PC-3 (cell line): ENCODE measurements at regions not wholly inside any gene's neighbourhood (a gene's known extent, or its start where the extent isn't known, plus 50 kb on each side); places are given as distances from the start of the nearest gene placed in this dataset.

Experiments used
- ATAC-seq: fragments of 200-7000 bp; cut with Tn5 transposase; 2 replicates; pipeline ENCODE4 v1.9.1; 2020; ENCODE audit warnings: mild to moderate bottlenecking, moderate library complexity
- BruUV-seq: library from RNA; stranded (reverse); fragments of 400-500 nt; replicated peaks from 2 replicates; lab custom pipeline; 2021; lab: Mats Ljungman, UMichigan
- CTCF ChIA-PET: fragments of 300-600 bp; sonication (Branson Sonifier 250); formaldehyde crosslinking; loops from one replicate; lab custom pipeline; 2022; ENCODE audit warnings: antibody characterized with exemption; lab: Charles Lee
- POLR2A ChIA-PET: fragments of 300-600 bp; sonication (Branson Sonifier 250); formaldehyde crosslinking; loops from one replicate; lab custom pipeline; 2022; ENCODE audit warnings: antibody characterized with exemption; ENCODE audit not compliant: unreplicated experiment; lab: Charles Lee
- DNase-seq: peaks from one replicate; pipeline ENCODE4 v3.0.0-alpha.2; 2015
- H2AFZ ChIP-seq: fragments of 300-600 bp; sonication (generic); 2 replicates; pipeline ENCODE4 v1.6.0; 2016; ENCODE audit warnings: antibody characterized with exemption, low read length
- H3F3A ChIP-seq: fragments of 300-600 bp; sonication (generic); one replicate; pipeline ENCODE4 v1.6.0; 2017; ENCODE audit warnings: antibody characterized with exemption, low read length, control low read depth, mild to moderate bottlenecking; ENCODE audit not compliant: unreplicated experiment
- H3K27ac ChIP-seq: fragments of 300-600 bp; sonication (generic); 2 replicates; pipeline ENCODE4 v1.5.1; 2016; ENCODE audit warnings: mild to moderate bottlenecking, low read length
- H3K27me3 ChIP-seq: fragments of 300-600 bp; sonication (generic); 2 replicates; pipeline ENCODE4 v1.6.1; 2016; ENCODE audit warnings: low read length, mixed read lengths
- H3K36me3 ChIP-seq: fragments of 300-600 bp; sonication (generic); 2 replicates; pipeline ENCODE4 v1.6.1; 2016; ENCODE audit warnings: low read depth, mixed run types, low read length, mixed read lengths
- H3K4me1 ChIP-seq: fragments of 300-600 bp; sonication (generic); 2 replicates; pipeline ENCODE4 v1.5.1; 2016; ENCODE audit warnings: low read length; ENCODE audit not compliant: insufficient read depth
- H3K4me2 ChIP-seq: fragments of 300-600 bp; sonication (generic); 2 replicates; pipeline ENCODE4 v1.6.0; 2016; ENCODE audit warnings: low read length
- H3K4me3 ChIP-seq: fragments of 300-600 bp; sonication (generic); 2 replicates; pipeline ENCODE4 v1.5.1; 2016; ENCODE audit warnings: mild to moderate bottlenecking, low read length, mixed read lengths
- H3K79me2 ChIP-seq: fragments of 300-600 bp; sonication (generic); 2 replicates; pipeline ENCODE4 v1.6.1; 2017; ENCODE audit warnings: low read length, mixed read lengths
- H3K9ac ChIP-seq: fragments of 300-600 bp; sonication (generic); 2 replicates; pipeline ENCODE4 v1.6.0; 2016; ENCODE audit warnings: mild to moderate bottlenecking, low read length
- H3K9me2 ChIP-seq: fragments of 300-600 bp; sonication (generic); replicated peaks from 2 replicates; pipeline ENCODE4 v1.6.1; 2016; ENCODE audit warnings: mixed run types, low read length, mixed read lengths
- H3K9me3 ChIP-seq: fragments of 300-600 bp; sonication (generic); 2 replicates; pipeline ENCODE4 v1.6.1; 2016; ENCODE audit warnings: low read length, mixed read lengths
- H4K20me1 ChIP-seq: fragments of 300-600 bp; sonication (generic); 2 replicates; pipeline ENCODE4 v1.6.1; 2016; ENCODE audit warnings: low read length, mixed read lengths
- CTCF ChIP-seq: fragments of 300-600 bp; sonication (generic); conservative IDR thresholded peaks from 2 replicates; pipeline ENCODE4 v1.5.1; 2017; ENCODE audit warnings: antibody characterized with exemption, low read depth, mild to moderate bottlenecking, low read length
- EZH2 ChIP-seq: fragments of 300-600 bp; sonication (generic); IDR thresholded peaks from one replicate; pipeline ENCODE4 v1.6.1; 2017; ENCODE audit warnings: antibody characterized with exemption, mild to moderate bottlenecking, low read length; ENCODE audit not compliant: unreplicated experiment
- EZH2phosphoT487 ChIP-seq: fragments of 300-600 bp; sonication (generic); IDR thresholded peaks from 2 replicates; pipeline ENCODE4 v1.6.1; 2018; ENCODE audit warnings: mild to moderate bottlenecking, antibody characterized with exemption, low read length, borderline replicate concordance
- intact Hi-C: fragments of 100-400 bp; cut with micrococcal nuclease; formaldehyde crosslinking; loops from 2 replicates; pipeline ENCODE4 v1.9.0; 2023

DNA sequence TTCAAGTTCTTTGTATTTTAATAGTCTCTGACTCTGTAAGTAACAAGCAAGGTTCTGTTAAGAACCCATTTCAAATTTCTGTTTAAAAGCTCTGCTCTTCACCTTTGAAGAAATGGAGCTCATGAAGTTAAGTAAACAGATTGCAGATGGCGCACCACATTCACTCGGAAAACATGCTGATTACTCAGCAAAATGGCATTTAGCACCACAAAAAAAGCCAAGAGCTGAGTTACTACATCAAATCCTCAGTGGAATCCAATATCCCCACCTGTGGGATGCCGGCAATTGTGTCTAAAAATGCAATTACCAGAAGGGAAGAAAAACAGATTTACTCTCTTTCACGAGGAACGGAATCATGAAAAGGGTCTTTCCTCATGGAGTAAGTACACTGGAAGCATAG, 758.0 kb downstream of the NTRK3 start:
- H3F3A ChIP-seq, result no peaks in the 10 kb centered on the region
- intact Hi-C loops, result no loop called here
- ChIA-PET CTCF (no interaction called here), POLR2A (no interaction called here)
- no peaks in the 10 kb centered on the region for H3K27me3 ChIP-seq
- H3K9ac ChIP-seq, result no peak overlapping the region
- no peaks in the 10 kb centered on the region for H3K4me1 ChIP-seq
- H3K9me2 ChIP-seq, result no peaks in the 10 kb centered on the region
- no TSS peak for BruUV-seq
- H3K9me3 ChIP-seq, result no peaks in the 10 kb centered on the region
- ATAC-seq (no peak), DNase-seq (peak; percentile 54)
- H3K79me2 ChIP-seq, result no peaks in the 10 kb centered on the region
- H2AFZ ChIP-seq, result no peak overlapping the region
- no peaks in the 10 kb centered on the region for H4K20me1 ChIP-seq
- H3K27ac ChIP-seq, result no peak overlapping the region
- no peaks in the 10 kb centered on the region for H3K36me3 ChIP-seq
- no peak overlapping the region for H3K4me3 ChIP-seq
- TF ChIP-seq EZH2 (no peak), CTCF (no peak), EZH2phosphoT487 (no peak)
- H3K4me2 ChIP-seq, result no peak overlapping the region

DNA sequence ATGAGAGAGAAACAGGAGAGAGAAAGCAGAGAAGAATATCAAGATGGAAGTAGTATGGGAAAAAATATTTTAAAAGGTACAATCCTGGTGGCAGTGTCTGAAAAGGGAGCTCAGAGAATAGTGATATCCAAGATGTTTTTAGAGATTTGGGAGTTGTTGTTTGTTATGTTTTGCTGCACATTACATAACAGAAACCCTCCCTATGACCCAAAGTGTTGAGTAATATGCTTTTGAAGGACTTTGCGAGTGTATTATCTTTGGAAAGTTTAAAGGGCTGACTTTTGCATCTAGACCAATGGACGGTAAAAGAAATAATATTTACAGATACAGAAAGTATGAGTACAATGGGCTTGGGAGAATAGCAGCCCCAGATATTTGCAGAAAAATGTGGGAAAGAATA, 759.7 kb downstream of the NTRK3 start:
- CTCF ChIA-PET, result no interaction called here
- H4K20me1 ChIP-seq, result no peaks in the 10 kb centered on the region

GRCh38 chr15:87496109-87496508, 760.4 kb downstream of the NTRK3 start:
- BruUV-seq, result no TSS peak
- POLR2A ChIA-PET, result no interaction called here
- no peaks in the 10 kb centered on the region for H3K4me1 ChIP-seq
- intact Hi-C loops, result no loop called here
- H3K36me3 ChIP-seq, result no peaks in the 10 kb centered on the region
- H2AFZ ChIP-seq, result no peak overlapping the region
- no peaks in the 10 kb centered on the region for H3K9me2 ChIP-seq
- TF ChIP-seq CTCF (no peak), EZH2 (no peak), EZH2phosphoT487 (no peak)
- ATAC-seq (no peak), DNase-seq (no peak)
- no peaks in the 10 kb centered on the region for H3K9me3 ChIP-seq
- H3K4me2 ChIP-seq, result no peak overlapping the region
- H4K20me1 ChIP-seq, result no peaks in the 10 kb centered on the region
- CTCF ChIA-PET, result no interaction called here
- no peak overlapping the region for H3K4me3 ChIP-seq
- no peak overlapping the region for H3K9ac ChIP-seq
- no peaks in the 10 kb centered on the region for H3K79me2 ChIP-seq
- no peaks in the 10 kb centered on the region for H3K27me3 ChIP-seq
- H3F3A ChIP-seq, result no peaks in the 10 kb centered on the region
- H3K27ac ChIP-seq, result no peak overlapping the region

More for the DNA sequence above, 759.7 kb downstream of the NTRK3 start:
- TF ChIP-seq EZH2 (no peak), EZH2phosphoT487 (no peak), CTCF (no peak)
- H3K4me1 ChIP-seq, result no peaks in the 10 kb centered on the region
- POLR2A ChIA-PET, result no interaction called here
- H3K4me2 ChIP-seq, result no peak overlapping the region
- no peak overlapping the region for H3K9ac ChIP-seq
- intact Hi-C loops, result no loop called here
- ATAC-seq (no peak), DNase-seq (no peak)
- no peaks in the 10 kb centered on the region for H3K36me3 ChIP-seq
- H3K4me3 ChIP-seq, result no peak overlapping the region
- no peaks in the 10 kb centered on the region for H3K9me3 ChIP-seq
- no peaks in the 10 kb centered on the region for H3K9me2 ChIP-seq
- no peak overlapping the region for H3K27ac ChIP-seq
- no peak overlapping the region for H2AFZ ChIP-seq
- no peaks in the 10 kb centered on the region for H3F3A ChIP-seq
- no TSS peak for BruUV-seq
- no peaks in the 10 kb centered on the region for H3K27me3 ChIP-seq
- no peaks in the 10 kb centered on the region for H3K79me2 ChIP-seq
